ENCODE measurements at regions not wholly inside any gene's neighbourhood (a gene's known extent, or its start where the extent isn't known, plus 50 kb on each side); places are given as distances from the start of the nearest gene placed in this dataset.

- H3K27me3 ChIP-seq: no peaks in the 10 kb centered on the region
- no peak for FAIRE-seq
- no peaks in the 10 kb centered on the region for H3K36me3 ChIP-seq
- no peak for ATAC-seq
- H3K9me3 ChIP-seq: no peaks in the 10 kb centered on the region
- no peak for TF ChIP-seq CTCF (IDR thresholded peaks at IDR 0.05)
- intact Hi-C loops (cut with DNase I): no loop called here
- no peak for DNase-seq
- H3K4me3 ChIP-seq: no peak overlapping the region
- 79 to 85% methylated on average over 6 of the region's 6 CpGs for WGBS, 2 donors
- no peaks in the 10 kb centered on the region for H3K4me1 ChIP-seq
- no peak overlapping the region for H3K27ac ChIP-seq
Observed at GRCh38 chr9:106691627-106692026, 171.3 kb upstream of the ZNF462 start.

DNA sequence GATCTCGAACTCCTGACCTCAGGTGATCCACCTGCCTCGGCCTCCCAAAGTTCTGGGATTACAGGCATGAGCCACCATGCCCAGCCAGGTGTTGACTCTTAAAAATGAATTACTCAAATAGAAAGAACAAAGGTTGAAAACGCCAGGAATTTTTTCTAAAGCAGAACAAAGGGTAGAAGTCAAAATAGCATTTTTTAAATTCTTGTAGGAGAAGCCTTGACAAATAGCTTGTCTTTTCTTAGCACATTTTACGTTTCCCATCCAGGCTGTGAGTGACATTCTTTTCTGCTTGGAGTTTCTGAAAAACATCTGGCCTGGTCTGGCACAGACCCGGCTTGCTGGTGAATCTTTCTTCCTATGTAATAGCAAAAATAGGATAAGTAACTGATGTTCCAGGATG is 169.4 kb upstream of the ZNF462 start:
- intact Hi-C loops (cut with DNase I): no loop called here
- FAIRE-seq: no peak

GRCh38 chr9:106696804-106697203 is 166.2 kb upstream of the ZNF462 start:
- no peak overlapping the region for H3K27ac ChIP-seq
- ATAC-seq (no peak), DNase-seq (no peak), FAIRE-seq (no peak)
- intact Hi-C loops (cut with DNase I): no loop called here
- WGBS, 2 donors: 86 to 93% methylated on average over 4 of the region's 4 CpGs
- H3K4me3 ChIP-seq: no peak overlapping the region
- H3K4me1 ChIP-seq: no peaks in the 10 kb centered on the region
- no peaks in the 10 kb centered on the region for H3K9me3 ChIP-seq
- no peaks in the 10 kb centered on the region for H3K27me3 ChIP-seq
- H3K36me3 ChIP-seq: no peaks in the 10 kb centered on the region
- no peak for TF ChIP-seq CTCF (IDR thresholded peaks at IDR 0.05)

More for the DNA sequence above, 169.4 kb upstream of the ZNF462 start:
- Histone ChIP-seq H3K36me3 (no peaks in the 10 kb centered on the region), H3K4me1 (no peaks in the 10 kb centered on the region), H3K27ac (no peak overlapping the region), H3K4me3 (no peak overlapping the region), H3K9me3 (no peaks in the 10 kb centered on the region), H3K27me3 (no peaks in the 10 kb centered on the region)
- no peak for ATAC-seq
- 71 to 76% methylated on average over 5 of the region's 5 CpGs for WGBS, 2 donors
- no peak for DNase-seq
- TF ChIP-seq CTCF (IDR thresholded peaks at IDR 0.05): no peak

- no peaks in the 10 kb centered on the region for H3K36me3 ChIP-seq
- no peaks in the 10 kb centered on the region for H3K4me1 ChIP-seq
- no peaks in the 10 kb centered on the region for H3K9me3 ChIP-seq
- DNase-seq (no peak), FAIRE-seq (no peak), ATAC-seq (peak in 2 of 4 donors; percentile 12 to 37)
- TF ChIP-seq CTCF (IDR thresholded peaks at IDR 0.05): no peak
- peak overlapping the region in 1 of 4 donors; percentile 10 for H3K27ac ChIP-seq
- no peak overlapping the region for H3K4me3 ChIP-seq
- intact Hi-C loops (cut with DNase I): no loop called here
- H3K27me3 ChIP-seq: no peaks in the 10 kb centered on the region
- WGBS, 2 donors: 77 to 86% methylated on average over 8 of the region's 8 CpGs
Observed at GRCh38 chr9:106697390-106697749, 165.6 kb upstream of the ZNF462 start.

GRCh38 chr9:106697750-106698502 is 165.0 kb upstream of the ZNF462 start:
- no peaks in the 10 kb centered on the region for H3K36me3 ChIP-seq
- H3K9me3 ChIP-seq: no peaks in the 10 kb centered on the region
- 23 to 28% methylated on average over 16 of the region's 16 CpGs for WGBS, 2 donors
- H3K27ac ChIP-seq: peak overlapping the region in 2 of 4 donors; percentile 2 to 10
- intact Hi-C loops (cut with DNase I): no loop called here
- peak overlapping the region in 2 of 4 donors; percentile 7 to 27 for H3K4me3 ChIP-seq
- no peak for TF ChIP-seq CTCF (IDR thresholded peaks at IDR 0.05)
- ATAC-seq (peak; percentile 74 to 94 (median 90)), DNase-seq (peak; percentile 58 to 87 (median 70)), FAIRE-seq (no peak)
- no peaks in the 10 kb centered on the region for H3K27me3 ChIP-seq
- no peaks in the 10 kb centered on the region for H3K4me1 ChIP-seq
